NCI-H2196 (cell line): ENCODE measurements at regions not wholly inside any gene's neighbourhood (a gene's known extent, or its start where the extent isn't known, plus 50 kb on each side); places are given as distances from the start of the nearest gene placed in this dataset.
A peak's percentile ranks its signal among the peaks of the same experiment; 100 is the strongest.
"Not testable (repeated sequence)": the region's sequence is repeated elsewhere in the genome, so short reads cannot be mapped to it uniquely, and the experiment has no call there.

Experiments
- DNase-seq: peaks from one replicate; lab custom pipeline; 2025; ENCODE audit not compliant: unreplicated experiment; lab: John Stamatoyannopoulos, UW

GRCh38 chr21:31537872-31538576 lies 121.5 kb upstream of the SOD1 start:
- no peak for DNase-seq

GRCh38 chr21:31536138-31536537 lies 123.4 kb upstream of the SOD1 start:
- no peak for DNase-seq

GRCh38 chr21:31531967-31532366 lies 127.5 kb upstream of the SOD1 start:
- DNase-seq: no peak

- peak; percentile 87 for DNase-seq
These were observed 128.4 kb upstream of the SOD1 start for GRCh38 chr21:31530897-31531705.

GRCh38 chr21:31530364-31530763 lies 129.1 kb upstream of the SOD1 start:
- DNase-seq: no peak

- peak; percentile 20 for DNase-seq
These were observed 130.1 kb upstream of the SOD1 start for GRCh38 chr21:31529406-31529805.

GRCh38 chr21:31526040-31526439 lies 133.5 kb upstream of the SOD1 start:
- no peak for DNase-seq

GRCh38 chr21:31524140-31524539 lies 135.4 kb upstream of the SOD1 start:
- DNase-seq: no peak

- DNase-seq: no peak
These were observed 138.0 kb upstream of the SOD1 start for GRCh38 chr21:31521515-31521914.

- DNase-seq: peak; percentile 65
These were observed 138.9 kb upstream of the SOD1 start for GRCh38 chr21:31520561-31521098.

GRCh38 chr21:31518580-31518979 lies 140.9 kb upstream of the SOD1 start:
- DNase-seq: no peak

GRCh38 chr21:31517664-31518414 lies 141.7 kb upstream of the SOD1 start:
- DNase-seq: no peak

- DNase-seq: no peak
These were observed 144.2 kb upstream of the SOD1 start for GRCh38 chr21:31515253-31515652.

GRCh38 chr21:31514598-31514997 lies 144.9 kb upstream of the SOD1 start:
- peak; percentile 25 for DNase-seq

- DNase-seq: not testable (repeated sequence)
These were observed 146.0 kb upstream of the SOD1 start for GRCh38 chr21:31513541-31513940.

GRCh38 chr21:31511999-31512398 lies 147.5 kb upstream of the SOD1 start:
- DNase-seq: not testable (repeated sequence)

GRCh38 chr21:31511258-31511657 lies 148.2 kb upstream of the SOD1 start:
- DNase-seq: no peak

GRCh38 chr21:31509194-31510017 lies 150.1 kb upstream of the SOD1 start:
- no peak for DNase-seq

GRCh38 chr21:31505975-31506374 lies 153.5 kb upstream of the SOD1 start:
- no peak for DNase-seq

GRCh38 chr21:31503939-31504338 lies 155.6 kb upstream of the SOD1 start:
- DNase-seq: no peak

- DNase-seq: no peak
These were observed 156.0 kb upstream of the SOD1 start for GRCh38 chr21:31503467-31503866.
